ENCODE measurements at regions not wholly inside any gene's neighbourhood (a gene's known extent, or its start where the extent isn't known, plus 50 kb on each side); places are given as distances from the start of the nearest gene placed in this dataset.

DNA sequence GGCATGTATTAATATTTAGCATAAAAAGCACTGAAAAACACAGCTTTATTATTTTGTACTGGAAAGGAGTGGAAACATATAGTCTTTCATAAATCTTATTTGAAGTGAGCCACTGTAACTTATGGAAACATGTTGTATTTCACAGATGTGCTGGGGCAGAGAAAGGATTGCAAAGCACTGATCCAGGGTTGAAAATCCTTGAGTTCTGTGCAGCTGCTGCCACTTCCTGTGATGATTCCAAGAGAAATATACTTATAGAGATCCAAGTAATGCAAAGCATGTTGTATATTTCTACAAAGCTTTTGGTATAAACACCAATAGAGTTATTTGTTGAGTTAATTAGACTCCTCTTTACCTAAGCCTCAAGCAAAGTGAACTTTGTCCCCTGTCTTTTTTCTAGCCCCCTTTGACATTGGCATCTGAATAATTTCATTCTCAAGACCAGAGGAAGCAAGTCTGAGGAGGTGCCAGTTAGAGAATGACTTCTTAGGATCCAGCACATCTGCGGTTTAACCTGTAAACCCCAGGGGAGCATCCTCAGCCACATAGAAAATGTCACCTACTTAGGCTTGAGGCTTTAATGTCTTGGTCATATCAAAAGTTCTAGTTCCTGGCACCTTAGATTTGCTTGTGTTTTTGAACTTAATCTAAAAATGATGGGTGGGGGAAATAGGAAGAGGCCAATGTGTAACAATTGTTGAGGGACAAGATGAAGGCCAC, 173.3 kb downstream of the FASLG start:
- no peak overlapping the region for H3K27ac Mint-ChIP-seq
- H3K36me3 Mint-ChIP-seq = no peaks in the 10 kb centered on the region
- ChIA-PET POLR2A (no interaction called here), CTCF (no interaction called here)
- DNase-seq (ENCODE audit: low spot score) (no peak), ATAC-seq (no peak)
- H3K27me3 Mint-ChIP-seq (ENCODE audit: low read depth) = peaks cover 12% of the 10 kb centered on the region
- H3K9me3 Mint-ChIP-seq = no peaks in the 10 kb centered on the region
- TF ChIP-seq, protein P1, sequence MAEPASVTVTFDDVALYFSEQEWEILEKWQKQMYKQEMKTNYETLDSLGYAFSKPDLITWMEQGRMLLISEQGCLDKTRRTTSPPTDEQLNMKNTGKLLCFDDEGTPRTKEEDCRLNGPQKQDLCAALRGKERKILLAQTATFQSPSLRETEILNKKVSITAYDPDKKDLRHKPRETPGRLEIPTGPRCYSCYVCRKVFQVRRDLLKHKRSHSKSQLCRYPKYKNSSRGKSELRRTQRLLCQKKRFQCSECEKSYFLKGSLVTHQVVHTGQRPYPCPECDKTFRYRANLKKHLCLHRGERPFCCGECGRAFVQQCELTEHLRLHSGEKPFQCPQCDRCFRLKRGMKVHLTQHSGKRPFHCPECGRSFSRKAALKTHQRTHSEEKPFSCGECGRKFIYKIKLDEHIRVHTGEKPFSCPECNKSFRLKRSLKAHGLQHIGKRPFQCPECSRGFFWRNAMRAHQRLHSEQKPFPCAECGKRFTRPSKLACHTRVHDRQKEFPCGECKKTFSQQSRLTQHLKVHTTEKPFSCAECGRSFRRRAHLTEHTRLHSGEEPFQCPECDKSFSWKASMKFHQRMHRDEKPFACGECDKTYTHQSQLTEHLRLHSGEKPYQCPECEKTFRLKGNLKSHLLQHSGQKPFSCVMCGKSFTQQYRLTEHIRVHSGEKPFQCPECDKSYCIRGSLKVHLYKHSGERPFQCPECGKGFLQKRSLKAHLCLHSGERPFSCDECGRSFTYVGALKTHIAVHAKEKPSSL (CRISPR knock-in tag; conservative IDR thresholded peaks at IDR 0.05) = no peak
- TF ChIP-seq ZNF263 (CRISPR knock-in tag; IDR thresholded peaks at IDR 0.05; ENCODE audit: low read depth) = no peak
- TF ChIP-seq, protein P2, sequence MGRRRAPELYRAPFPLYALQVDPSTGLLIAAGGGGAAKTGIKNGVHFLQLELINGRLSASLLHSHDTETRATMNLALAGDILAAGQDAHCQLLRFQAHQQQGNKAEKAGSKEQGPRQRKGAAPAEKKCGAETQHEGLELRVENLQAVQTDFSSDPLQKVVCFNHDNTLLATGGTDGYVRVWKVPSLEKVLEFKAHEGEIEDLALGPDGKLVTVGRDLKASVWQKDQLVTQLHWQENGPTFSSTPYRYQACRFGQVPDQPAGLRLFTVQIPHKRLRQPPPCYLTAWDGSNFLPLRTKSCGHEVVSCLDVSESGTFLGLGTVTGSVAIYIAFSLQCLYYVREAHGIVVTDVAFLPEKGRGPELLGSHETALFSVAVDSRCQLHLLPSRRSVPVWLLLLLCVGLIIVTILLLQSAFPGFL (CRISPR knock-in tag; IDR thresholded peaks at IDR 0.05; ENCODE audit: borderline replicate concordance) = no peak
- TF ChIP-seq FOXK1 (CRISPR knock-in tag; IDR thresholded peaks at IDR 0.05) = no peak
- 0 out of 2 replicates have a peak, but pooled peaks cover 3% of the 10 kb centered on the region for H3K4me1 Mint-ChIP-seq
- H3K4me3 Mint-ChIP-seq = no peak overlapping the region

DNA sequence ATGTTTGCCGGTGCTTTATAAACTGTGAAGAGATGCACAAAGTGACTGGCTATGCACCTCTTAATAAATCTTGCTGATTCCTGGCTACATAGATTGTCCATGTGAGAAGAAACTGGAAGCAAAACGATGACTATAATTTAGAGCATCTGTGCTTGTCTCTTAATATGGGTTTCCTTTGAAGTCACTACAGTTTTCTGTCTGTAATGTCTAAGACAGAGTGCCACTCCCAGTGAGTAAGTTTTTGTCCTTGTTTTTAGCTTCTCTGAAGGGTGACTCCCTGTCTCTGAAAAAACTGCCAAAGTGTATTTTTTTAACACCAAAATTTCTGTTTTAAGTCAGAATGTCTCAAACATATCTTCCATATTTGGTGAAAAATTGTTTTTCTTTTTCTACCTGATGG, 175.1 kb downstream of the FASLG start:
- H3K9me3 Mint-ChIP-seq = no peaks in the 10 kb centered on the region
- peaks cover 12% of the 10 kb centered on the region for H3K27me3 Mint-ChIP-seq (ENCODE audit: low read depth)
- CTCF ChIA-PET = no interaction called here
- H3K4me1 Mint-ChIP-seq = 0 out of 2 replicates have a peak, but pooled peaks cover 3% of the 10 kb centered on the region
- no peaks in the 10 kb centered on the region for H3K36me3 Mint-ChIP-seq
- POLR2A ChIA-PET = no interaction called here
- no peak overlapping the region for H3K4me3 Mint-ChIP-seq
- TF ChIP-seq, protein P3, sequence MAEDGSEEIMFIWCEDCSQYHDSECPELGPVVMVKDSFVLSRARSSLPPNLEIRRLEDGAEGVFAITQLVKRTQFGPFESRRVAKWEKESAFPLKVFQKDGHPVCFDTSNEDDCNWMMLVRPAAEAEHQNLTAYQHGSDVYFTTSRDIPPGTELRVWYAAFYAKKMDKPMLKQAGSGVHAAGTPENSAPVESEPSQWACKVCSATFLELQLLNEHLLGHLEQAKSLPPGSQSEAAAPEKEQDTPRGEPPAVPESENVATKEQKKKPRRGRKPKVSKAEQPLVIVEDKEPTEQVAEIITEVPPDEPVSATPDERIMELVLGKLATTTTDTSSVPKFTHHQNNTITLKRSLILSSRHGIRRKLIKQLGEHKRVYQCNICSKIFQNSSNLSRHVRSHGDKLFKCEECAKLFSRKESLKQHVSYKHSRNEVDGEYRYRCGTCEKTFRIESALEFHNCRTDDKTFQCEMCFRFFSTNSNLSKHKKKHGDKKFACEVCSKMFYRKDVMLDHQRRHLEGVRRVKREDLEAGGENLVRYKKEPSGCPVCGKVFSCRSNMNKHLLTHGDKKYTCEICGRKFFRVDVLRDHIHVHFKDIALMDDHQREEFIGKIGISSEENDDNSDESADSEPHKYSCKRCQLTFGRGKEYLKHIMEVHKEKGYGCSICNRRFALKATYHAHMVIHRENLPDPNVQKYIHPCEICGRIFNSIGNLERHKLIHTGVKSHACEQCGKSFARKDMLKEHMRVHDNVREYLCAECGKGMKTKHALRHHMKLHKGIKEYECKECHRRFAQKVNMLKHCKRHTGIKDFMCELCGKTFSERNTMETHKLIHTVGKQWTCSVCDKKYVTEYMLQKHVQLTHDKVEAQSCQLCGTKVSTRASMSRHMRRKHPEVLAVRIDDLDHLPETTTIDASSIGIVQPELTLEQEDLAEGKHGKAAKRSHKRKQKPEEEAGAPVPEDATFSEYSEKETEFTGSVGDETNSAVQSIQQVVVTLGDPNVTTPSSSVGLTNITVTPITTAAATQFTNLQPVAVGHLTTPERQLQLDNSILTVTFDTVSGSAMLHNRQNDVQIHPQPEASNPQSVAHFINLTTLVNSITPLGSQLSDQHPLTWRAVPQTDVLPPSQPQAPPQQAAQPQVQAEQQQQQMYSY (CRISPR knock-in tag; IDR thresholded peaks at IDR 0.05) = no peak
- TF ChIP-seq, protein P4, sequence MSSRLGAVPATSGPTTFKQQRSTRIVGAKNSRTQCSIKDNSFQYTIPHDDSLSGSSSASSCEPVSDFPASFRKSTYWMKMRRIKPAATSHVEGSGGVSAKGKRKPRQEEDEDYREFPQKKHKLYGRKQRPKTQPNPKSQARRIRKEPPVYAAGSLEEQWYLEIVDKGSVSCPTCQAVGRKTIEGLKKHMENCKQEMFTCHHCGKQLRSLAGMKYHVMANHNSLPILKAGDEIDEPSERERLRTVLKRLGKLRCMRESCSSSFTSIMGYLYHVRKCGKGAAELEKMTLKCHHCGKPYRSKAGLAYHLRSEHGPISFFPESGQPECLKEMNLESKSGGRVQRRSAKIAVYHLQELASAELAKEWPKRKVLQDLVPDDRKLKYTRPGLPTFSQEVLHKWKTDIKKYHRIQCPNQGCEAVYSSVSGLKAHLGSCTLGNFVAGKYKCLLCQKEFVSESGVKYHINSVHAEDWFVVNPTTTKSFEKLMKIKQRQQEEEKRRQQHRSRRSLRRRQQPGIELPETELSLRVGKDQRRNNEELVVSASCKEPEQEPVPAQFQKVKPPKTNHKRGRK (CRISPR knock-in tag; IDR thresholded peaks at IDR 0.05; ENCODE audit: borderline replicate concordance) = no peak
- TF ChIP-seq NR1H2 (CRISPR knock-in tag; IDR thresholded peaks at IDR 0.05) (no peak), NR3C1 (CRISPR knock-in tag; conservative IDR thresholded peaks at IDR 0.05; ENCODE audit: low read depth) (no peak), JUN (CRISPR knock-in tag; IDR thresholded peaks at IDR 0.05) (no peak), TEAD4 (CRISPR knock-in tag; IDR thresholded peaks at IDR 0.05) (no peak)
- DNase-seq (ENCODE audit: low spot score) (no peak), ATAC-seq (no peak)
- H3K27ac Mint-ChIP-seq = no peak overlapping the region

DNA sequence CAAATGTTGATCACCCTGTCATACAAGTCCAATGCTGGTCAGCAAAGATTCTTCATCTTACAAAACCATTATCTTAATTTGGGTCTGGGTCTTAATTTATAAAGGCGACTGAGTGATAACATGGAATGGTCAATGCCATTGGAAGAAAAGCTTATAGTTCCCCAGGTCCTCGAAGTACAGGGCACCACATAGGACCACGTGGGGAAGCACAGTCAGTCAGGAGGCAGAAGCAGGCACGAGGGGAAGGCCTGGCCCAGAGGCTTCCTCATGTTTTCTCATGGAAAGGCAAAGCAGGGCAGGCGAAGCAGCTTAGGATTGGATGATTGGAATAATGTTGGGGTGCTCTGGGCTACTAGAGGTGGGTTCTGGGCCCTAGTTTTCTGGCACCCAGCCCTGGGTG, 175.7 kb downstream of the FASLG start:
- H3K4me1 Mint-ChIP-seq = 0 out of 2 replicates have a peak, but pooled peaks cover 3% of the 10 kb centered on the region
- peaks cover 9% of the 10 kb centered on the region for H3K27me3 Mint-ChIP-seq (ENCODE audit: low read depth)
- ChIA-PET CTCF (interaction anchor here (0.8 kb wide), 1 partner anchor 9 kb away, joined by 4 read pairs; no protein-coding TSS in a partner anchor), POLR2A (no interaction called here)
- no peaks in the 10 kb centered on the region for H3K36me3 Mint-ChIP-seq
- H3K4me3 Mint-ChIP-seq = no peak overlapping the region
- H3K27ac Mint-ChIP-seq = no peak overlapping the region
- no peak for ATAC-seq
- no peaks in the 10 kb centered on the region for H3K9me3 Mint-ChIP-seq
- no peak for DNase-seq (ENCODE audit: low spot score)
- TF ChIP-seq ZNF232 (CRISPR knock-in tag; IDR thresholded peaks at IDR 0.05) (no peak), TEAD1 (CRISPR knock-in tag; IDR thresholded peaks at IDR 0.05) (no peak), FOXJ3 (CRISPR knock-in tag; IDR thresholded peaks at IDR 0.05; ENCODE audit: borderline replicate concordance) (no peak), ELF4 (CRISPR knock-in tag; IDR thresholded peaks at IDR 0.05; ENCODE audit: low read depth) (no peak)
- TF ChIP-seq, protein P5, sequence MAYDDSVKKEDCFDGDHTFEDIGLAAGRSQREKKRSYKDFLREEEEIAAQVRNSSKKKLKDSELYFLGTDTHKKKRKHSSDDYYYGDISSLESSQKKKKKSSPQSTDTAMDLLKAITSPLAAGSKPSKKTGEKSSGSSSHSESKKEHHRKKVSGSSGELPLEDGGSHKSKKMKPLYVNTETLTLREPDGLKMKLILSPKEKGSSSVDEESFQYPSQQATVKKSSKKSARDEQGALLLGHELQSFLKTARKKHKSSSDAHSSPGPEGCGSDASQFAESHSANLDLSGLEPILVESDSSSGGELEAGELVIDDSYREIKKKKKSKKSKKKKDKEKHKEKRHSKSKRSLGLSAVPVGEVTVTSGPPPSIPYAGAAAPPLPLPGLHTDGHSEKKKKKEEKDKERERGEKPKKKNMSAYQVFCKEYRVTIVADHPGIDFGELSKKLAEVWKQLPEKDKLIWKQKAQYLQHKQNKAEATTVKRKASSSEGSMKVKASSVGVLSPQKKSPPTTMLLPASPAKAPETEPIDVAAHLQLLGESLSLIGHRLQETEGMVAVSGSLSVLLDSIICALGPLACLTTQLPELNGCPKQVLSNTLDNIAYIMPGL (CRISPR knock-in tag; IDR thresholded peaks at IDR 0.05) = no peak
- TF ChIP-seq, protein P6, sequence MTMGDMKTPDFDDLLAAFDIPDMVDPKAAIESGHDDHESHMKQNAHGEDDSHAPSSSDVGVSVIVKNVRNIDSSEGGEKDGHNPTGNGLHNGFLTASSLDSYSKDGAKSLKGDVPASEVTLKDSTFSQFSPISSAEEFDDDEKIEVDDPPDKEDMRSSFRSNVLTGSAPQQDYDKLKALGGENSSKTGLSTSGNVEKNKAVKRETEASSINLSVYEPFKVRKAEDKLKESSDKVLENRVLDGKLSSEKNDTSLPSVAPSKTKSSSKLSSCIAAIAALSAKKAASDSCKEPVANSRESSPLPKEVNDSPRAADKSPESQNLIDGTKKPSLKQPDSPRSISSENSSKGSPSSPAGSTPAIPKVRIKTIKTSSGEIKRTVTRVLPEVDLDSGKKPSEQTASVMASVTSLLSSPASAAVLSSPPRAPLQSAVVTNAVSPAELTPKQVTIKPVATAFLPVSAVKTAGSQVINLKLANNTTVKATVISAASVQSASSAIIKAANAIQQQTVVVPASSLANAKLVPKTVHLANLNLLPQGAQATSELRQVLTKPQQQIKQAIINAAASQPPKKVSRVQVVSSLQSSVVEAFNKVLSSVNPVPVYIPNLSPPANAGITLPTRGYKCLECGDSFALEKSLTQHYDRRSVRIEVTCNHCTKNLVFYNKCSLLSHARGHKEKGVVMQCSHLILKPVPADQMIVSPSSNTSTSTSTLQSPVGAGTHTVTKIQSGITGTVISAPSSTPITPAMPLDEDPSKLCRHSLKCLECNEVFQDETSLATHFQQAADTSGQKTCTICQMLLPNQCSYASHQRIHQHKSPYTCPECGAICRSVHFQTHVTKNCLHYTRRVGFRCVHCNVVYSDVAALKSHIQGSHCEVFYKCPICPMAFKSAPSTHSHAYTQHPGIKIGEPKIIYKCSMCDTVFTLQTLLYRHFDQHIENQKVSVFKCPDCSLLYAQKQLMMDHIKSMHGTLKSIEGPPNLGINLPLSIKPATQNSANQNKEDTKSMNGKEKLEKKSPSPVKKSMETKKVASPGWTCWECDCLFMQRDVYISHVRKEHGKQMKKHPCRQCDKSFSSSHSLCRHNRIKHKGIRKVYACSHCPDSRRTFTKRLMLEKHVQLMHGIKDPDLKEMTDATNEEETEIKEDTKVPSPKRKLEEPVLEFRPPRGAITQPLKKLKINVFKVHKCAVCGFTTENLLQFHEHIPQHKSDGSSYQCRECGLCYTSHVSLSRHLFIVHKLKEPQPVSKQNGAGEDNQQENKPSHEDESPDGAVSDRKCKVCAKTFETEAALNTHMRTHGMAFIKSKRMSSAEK (CRISPR knock-in tag; IDR thresholded peaks at IDR 0.05; ENCODE audit: borderline replicate concordance) = no peak
